Lower lobe of right lung (tissue), 2 donors: ENCODE measurements at regions not wholly inside any gene's neighbourhood (a gene's known extent, or its start where the extent isn't known, plus 50 kb on each side); places are given as distances from the start of the nearest gene placed in this dataset.

Experiments
- ATAC-seq, 2 donors: fragments of 200-7000 bp; cut with Tn5 transposase; one replicate each; pipeline ENCODE4 v1.9.1; 2020 to 2022; ENCODE audit warnings: mild to moderate bottlenecking in 2 of 2, moderate library complexity in 2 of 2
- DNase-seq: peaks from one replicate; pipeline ENCODE4 v3.0.0-alpha.2; 2020
- H3K27ac ChIP-seq: fragments of 200-600 bp; one replicate; pipeline ENCODE4 v1.8.0; 2022
- H3K27me3 ChIP-seq: fragments of 200-600 bp; one replicate; pipeline ENCODE4 v1.8.0; 2022; ENCODE audit warnings: low read depth
- H3K36me3 ChIP-seq: fragments of 200-600 bp; one replicate; pipeline ENCODE4 v1.8.0; 2022; ENCODE audit warnings: mild to moderate bottlenecking
- H3K4me1 ChIP-seq: fragments of 200-600 bp; one replicate; pipeline ENCODE4 v1.8.0; 2022
- H3K4me3 ChIP-seq: fragments of 200-600 bp; one replicate; pipeline ENCODE4 v1.8.0; 2022; ENCODE audit warnings: mild to moderate bottlenecking
- H3K9me3 ChIP-seq: fragments of 200-600 bp; one replicate; pipeline ENCODE4 v1.8.0; 2022
- intact Hi-C: fragments of 100-400 bp; cut with DNase I; formaldehyde crosslinking; loops from one replicate; pipeline ENCODE4 v1.11.0; 2022
- TF ChIP-seq, protein P1 (sequence below): fragments of 200-600 bp; IDR thresholded peaks from one replicate; pipeline ENCODE4 v1.8.0; 2022; ENCODE audit warnings: antibody characterized with exemption, mild to moderate bottlenecking
- donor health status: DM: no; HTN: yes; CAD: no; lungs with severe emphysema.

DNA sequence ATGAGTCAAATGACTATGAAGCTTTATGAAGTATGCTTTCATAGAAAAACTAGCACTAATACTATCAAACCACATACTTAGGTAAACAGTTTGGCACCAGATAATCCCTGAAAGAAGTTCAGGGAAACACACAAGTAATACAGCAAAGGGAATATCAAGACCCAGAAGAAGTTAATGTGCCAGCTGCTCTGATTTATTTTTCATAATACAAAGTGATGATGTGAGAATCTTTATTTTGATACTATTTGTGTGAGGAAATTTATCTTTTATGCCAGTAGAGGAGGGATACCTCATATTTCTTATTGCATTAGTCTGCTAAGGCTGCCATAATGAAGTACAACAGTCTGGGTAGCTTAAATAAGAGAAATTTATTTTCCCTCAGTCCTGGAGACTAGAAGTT, 67.7 kb upstream of the ANO3 start:
- Histone ChIP-seq H3K4me3 (no peak overlapping the region), H3K27ac (no peak overlapping the region), H3K27me3 (no peaks in the 10 kb centered on the region), H3K4me1 (no peaks in the 10 kb centered on the region), H3K9me3 (no peaks in the 10 kb centered on the region), H3K36me3 (no peaks in the 10 kb centered on the region)
- TF ChIP-seq, protein P1, sequence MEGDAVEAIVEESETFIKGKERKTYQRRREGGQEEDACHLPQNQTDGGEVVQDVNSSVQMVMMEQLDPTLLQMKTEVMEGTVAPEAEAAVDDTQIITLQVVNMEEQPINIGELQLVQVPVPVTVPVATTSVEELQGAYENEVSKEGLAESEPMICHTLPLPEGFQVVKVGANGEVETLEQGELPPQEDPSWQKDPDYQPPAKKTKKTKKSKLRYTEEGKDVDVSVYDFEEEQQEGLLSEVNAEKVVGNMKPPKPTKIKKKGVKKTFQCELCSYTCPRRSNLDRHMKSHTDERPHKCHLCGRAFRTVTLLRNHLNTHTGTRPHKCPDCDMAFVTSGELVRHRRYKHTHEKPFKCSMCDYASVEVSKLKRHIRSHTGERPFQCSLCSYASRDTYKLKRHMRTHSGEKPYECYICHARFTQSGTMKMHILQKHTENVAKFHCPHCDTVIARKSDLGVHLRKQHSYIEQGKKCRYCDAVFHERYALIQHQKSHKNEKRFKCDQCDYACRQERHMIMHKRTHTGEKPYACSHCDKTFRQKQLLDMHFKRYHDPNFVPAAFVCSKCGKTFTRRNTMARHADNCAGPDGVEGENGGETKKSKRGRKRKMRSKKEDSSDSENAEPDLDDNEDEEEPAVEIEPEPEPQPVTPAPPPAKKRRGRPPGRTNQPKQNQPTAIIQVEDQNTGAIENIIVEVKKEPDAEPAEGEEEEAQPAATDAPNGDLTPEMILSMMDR = no peak
- intact Hi-C loops = no loop called here
- DNase-seq (no peak), ATAC-seq (no peak)

DNA sequence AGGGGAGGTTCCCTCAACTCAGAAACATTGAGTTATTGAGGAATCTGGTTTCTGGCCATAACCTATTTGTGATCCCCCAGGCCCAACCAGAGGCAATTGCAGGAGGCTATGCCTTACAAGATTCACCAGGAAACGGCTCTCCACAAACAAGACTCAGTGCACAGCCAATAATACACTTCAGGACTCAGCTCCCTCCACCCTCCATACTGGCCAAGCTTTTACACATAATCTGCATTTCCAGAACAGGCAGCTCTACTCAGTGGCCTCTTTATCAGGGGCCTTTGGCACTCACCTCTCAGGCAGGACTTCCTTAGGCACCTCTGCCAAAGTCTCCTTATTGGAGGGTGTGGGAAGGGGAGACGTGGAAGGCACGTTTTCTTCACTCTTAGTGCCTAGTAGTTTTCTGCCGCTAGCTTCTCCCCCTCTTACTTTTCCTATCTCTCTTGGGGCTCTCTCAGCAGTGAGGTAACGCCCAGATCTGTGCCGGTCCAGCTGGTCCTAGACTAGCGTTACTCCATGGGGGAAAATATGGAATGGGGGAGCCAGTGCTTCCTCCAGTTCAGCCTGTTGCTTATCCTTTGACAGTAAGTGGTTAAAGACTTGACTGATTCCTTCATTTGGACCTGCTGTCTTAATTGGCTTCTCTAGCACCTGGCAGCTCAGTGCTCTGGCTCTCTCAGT, 62.8 kb upstream of the ANO3 start:
- H3K27me3 ChIP-seq = no peaks in the 10 kb centered on the region
- no peaks in the 10 kb centered on the region for H3K4me1 ChIP-seq
- no peak overlapping the region for H3K4me3 ChIP-seq
- intact Hi-C loops = no loop called here
- ATAC-seq (no peak), DNase-seq (no peak)
- H3K27ac ChIP-seq = no peak overlapping the region
- no peaks in the 10 kb centered on the region for H3K9me3 ChIP-seq
- TF ChIP-seq, protein P1 = no peak
- H3K36me3 ChIP-seq = no peaks in the 10 kb centered on the region

DNA sequence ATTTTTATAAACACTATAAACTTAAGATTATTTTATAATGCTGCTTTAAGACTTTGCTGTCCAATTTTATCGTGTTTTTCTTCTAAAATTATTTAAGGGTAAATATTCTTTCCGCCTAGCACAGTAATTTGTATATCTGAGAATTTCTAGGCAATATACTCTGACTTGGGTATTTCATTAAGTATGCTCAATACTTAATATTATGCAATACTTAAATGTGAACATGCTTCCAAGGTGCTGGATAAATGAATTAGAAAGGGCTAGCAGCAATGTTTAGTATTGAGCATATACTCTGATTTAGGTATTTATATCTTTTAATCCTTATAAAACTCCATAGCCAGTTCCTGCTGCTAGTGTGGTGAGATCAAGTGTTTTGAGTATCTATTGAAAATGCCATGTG, 60.3 kb upstream of the ANO3 start:
- no peak for ATAC-seq
- TF ChIP-seq, protein P1 = no peak
- Histone ChIP-seq H3K27me3 (no peaks in the 10 kb centered on the region), H3K27ac (no peak overlapping the region), H3K9me3 (no peaks in the 10 kb centered on the region), H3K4me1 (no peaks in the 10 kb centered on the region), H3K4me3 (no peak overlapping the region), H3K36me3 (no peaks in the 10 kb centered on the region)
- DNase-seq = no peak
- intact Hi-C loops = no loop called here

DNA sequence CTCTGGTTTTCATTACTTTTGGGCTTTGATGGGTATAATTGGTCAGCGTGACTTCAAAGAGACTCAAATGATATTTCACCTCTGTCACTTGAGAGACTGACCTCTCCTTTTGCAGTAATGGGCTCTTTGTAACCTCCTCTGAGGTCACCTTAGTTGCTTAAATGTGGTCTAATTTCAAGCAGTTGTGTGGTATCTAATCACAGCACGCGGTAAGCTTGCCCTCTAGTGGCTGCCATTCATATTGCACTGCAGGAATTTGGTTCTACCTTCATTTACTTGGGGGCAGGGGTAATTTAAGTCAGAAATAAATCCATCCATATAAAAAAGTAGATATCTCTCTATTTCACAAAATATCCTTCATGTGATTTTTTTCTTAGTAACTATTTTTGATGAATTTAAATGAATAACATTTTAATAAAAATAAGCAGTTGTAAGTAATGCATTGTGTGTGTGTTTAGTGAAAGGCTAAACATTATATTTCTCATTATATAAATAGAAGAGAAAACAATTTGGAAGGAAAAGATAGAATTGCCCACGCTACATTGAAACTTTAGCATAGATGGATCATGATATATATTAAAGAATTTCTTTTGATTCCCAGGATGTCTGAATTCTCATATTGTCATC, 55.0 kb upstream of the ANO3 start:
- Histone ChIP-seq H3K27ac (no peak overlapping the region), H3K4me3 (no peak overlapping the region), H3K4me1 (no peaks in the 10 kb centered on the region), H3K36me3 (no peaks in the 10 kb centered on the region), H3K27me3 (no peaks in the 10 kb centered on the region), H3K9me3 (no peaks in the 10 kb centered on the region)
- DNase-seq (no peak), ATAC-seq (peak; percentile 70 to 79)
- intact Hi-C loops = no loop called here
- TF ChIP-seq, protein P1 = peak; percentile 88

DNA sequence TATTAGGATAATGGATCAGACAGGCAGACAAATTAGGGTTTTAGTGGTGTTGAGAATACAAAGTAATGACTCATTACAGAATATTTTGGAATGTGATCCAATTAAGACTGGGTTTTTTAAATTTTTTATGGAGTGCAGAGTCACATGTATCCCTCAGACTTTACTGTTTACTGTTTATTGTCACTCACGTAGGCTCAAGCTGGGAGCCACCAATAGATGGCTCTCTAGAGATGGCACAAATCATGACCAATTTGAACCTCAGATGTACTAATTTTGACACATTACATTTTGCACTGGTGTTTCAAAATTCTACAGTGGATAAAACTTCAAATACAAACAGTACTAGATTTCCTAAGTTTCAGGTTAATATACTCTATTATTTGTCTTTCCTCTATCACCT, 53.6 kb upstream of the ANO3 start:
- DNase-seq = no peak
- Histone ChIP-seq H3K4me3 (no peak overlapping the region), H3K27ac (no peak overlapping the region), H3K27me3 (no peaks in the 10 kb centered on the region), H3K9me3 (no peaks in the 10 kb centered on the region), H3K4me1 (no peaks in the 10 kb centered on the region), H3K36me3 (no peaks in the 10 kb centered on the region)
- TF ChIP-seq, protein P1 = no peak
- no peak for ATAC-seq
- intact Hi-C loops = no loop called here
